Progenitor cell of endocrine pancreas (in vitro differentiated cells): ENCODE measurements at regions not wholly inside any gene's neighbourhood (a gene's known extent, or its start where the extent isn't known, plus 50 kb on each side); places are given as distances from the start of the nearest gene placed in this dataset.

ENCODE experiments used
- DNase-seq: peaks from one replicate; pipeline ENCODE4 v3.0.0; 2021; ENCODE audit warnings: low spot score; ENCODE audit not compliant: unreplicated experiment
- H3K27ac Mint-ChIP-seq: 2 replicates; pipeline ENCODE4 v1.8.0; 2021; ENCODE audit warnings: mild to moderate bottlenecking, moderate library complexity, mixed read lengths
- H3K27me3 Mint-ChIP-seq: 2 replicates; pipeline ENCODE4 v1.8.0; 2021; ENCODE audit warnings: mixed read lengths
- H3K36me3 Mint-ChIP-seq: 2 replicates; pipeline ENCODE4 v1.8.0; 2022; ENCODE audit warnings: mixed read lengths; ENCODE audit not compliant: insufficient read depth
- H3K4me1 Mint-ChIP-seq: 2 replicates; pipeline ENCODE4 v1.8.0; 2021; ENCODE audit warnings: low read depth, mixed read lengths
- H3K4me3 Mint-ChIP-seq: 2 replicates; pipeline ENCODE4 v1.8.0; 2021; ENCODE audit warnings: low read depth, mild to moderate bottlenecking, moderate library complexity, mixed read lengths
- H3K9me3 Mint-ChIP-seq: 2 replicates; pipeline ENCODE4 v1.8.0; 2021; ENCODE audit warnings: low read depth, mixed read lengths
- CTCF ChIP-seq: fragments of 200-600 bp; sonication (generic); IDR thresholded peaks from one replicate; pipeline ENCODE4 v1.5.0; 2021; ENCODE audit warnings: antibody characterized with exemption, mild to moderate bottlenecking; ENCODE audit not compliant: unreplicated experiment

GRCh38 chr6:4378319-4378996 is 243.1 kb upstream of the ECI2 start:
- no peak for DNase-seq
- no peak overlapping the region for H3K4me3 Mint-ChIP-seq
- H3K36me3 Mint-ChIP-seq = no peaks in the 10 kb centered on the region
- peaks cover 14% of the 10 kb centered on the region for H3K27me3 Mint-ChIP-seq
- H3K4me1 Mint-ChIP-seq = no peaks in the 10 kb centered on the region
- H3K27ac Mint-ChIP-seq = no peak overlapping the region
- no peak for TF ChIP-seq CTCF
- H3K9me3 Mint-ChIP-seq = peaks cover 14% of the 10 kb centered on the region

- peaks cover 18% of the 10 kb centered on the region for H3K27me3 Mint-ChIP-seq
- no peak overlapping the region for H3K27ac Mint-ChIP-seq
- no peak for DNase-seq
- H3K4me1 Mint-ChIP-seq = no peaks in the 10 kb centered on the region
- H3K9me3 Mint-ChIP-seq = peaks cover 7% of the 10 kb centered on the region
- no peak for TF ChIP-seq CTCF
- no peaks in the 10 kb centered on the region for H3K36me3 Mint-ChIP-seq
- H3K4me3 Mint-ChIP-seq = no peak overlapping the region
Measured at GRCh38 chr6:4377603-4378002, 242.2 kb upstream of the ECI2 start.

GRCh38 chr6:4374216-4374615 is 238.8 kb upstream of the ECI2 start:
- TF ChIP-seq CTCF = no peak
- H3K4me3 Mint-ChIP-seq = no peak overlapping the region
- no peaks in the 10 kb centered on the region for H3K36me3 Mint-ChIP-seq
- no peaks in the 10 kb centered on the region for H3K9me3 Mint-ChIP-seq
- no peak for DNase-seq
- no peaks in the 10 kb centered on the region for H3K4me1 Mint-ChIP-seq
- H3K27me3 Mint-ChIP-seq = peaks cover 22% of the 10 kb centered on the region
- no peak overlapping the region for H3K27ac Mint-ChIP-seq

- Mint-ChIP-seq H3K27ac (no peak overlapping the region), H3K36me3 (no peaks in the 10 kb centered on the region), H3K4me1 (no peaks in the 10 kb centered on the region), H3K4me3 (no peak overlapping the region), H3K27me3 (peaks cover 19% of the 10 kb centered on the region), H3K9me3 (no peaks in the 10 kb centered on the region)
- no peak for DNase-seq
- no peak for TF ChIP-seq CTCF
Measured at GRCh38 chr6:4372866-4373265, 237.5 kb upstream of the ECI2 start.

- Mint-ChIP-seq H3K4me1 (no peaks in the 10 kb centered on the region), H3K36me3 (no peaks in the 10 kb centered on the region), H3K4me3 (no peak overlapping the region), H3K27me3 (peaks cover 21% of the 10 kb centered on the region), H3K27ac (no peak overlapping the region), H3K9me3 (no peaks in the 10 kb centered on the region)
- TF ChIP-seq CTCF = no peak
- DNase-seq = no peak
Measured at GRCh38 chr6:4371207-4371921, 236.0 kb upstream of the ECI2 start.
